Choroid plexus epithelial cell (primary cell): ENCODE measurements at regions not wholly inside any gene's neighbourhood (a gene's known extent, or its start where the extent isn't known, plus 50 kb on each side); places are given as distances from the start of the nearest gene placed in this dataset.
A peak's percentile ranks its signal among the peaks of the same experiment; 100 is the strongest.

Source experiments
- DNase-seq: peaks from one replicate; pipeline ENCODE4 v3.0.0-alpha.2; 2010; ENCODE audit warnings: low read depth
- H3K4me3 ChIP-seq: 2 replicates; pipeline ENCODE4 v1.5.1; 2011; ENCODE audit warnings: low read depth, mild to moderate bottlenecking, control low read depth, low read length, moderate library complexity
- TF ChIP-seq, protein P1 (sequence below): conservative IDR thresholded peaks from 2 replicates; pipeline ENCODE4 v1.5.1; 2011; ENCODE audit warnings: low read depth, mild to moderate bottlenecking, control low read depth, inconsistent platforms, low read length, moderate library complexity

GRCh38 chr16:72425571-72426341 is 253.8 kb upstream of the PMFBP1 start:
- no peak overlapping the region for H3K4me3 ChIP-seq
- DNase-seq: no peak
- TF ChIP-seq, protein P1, sequence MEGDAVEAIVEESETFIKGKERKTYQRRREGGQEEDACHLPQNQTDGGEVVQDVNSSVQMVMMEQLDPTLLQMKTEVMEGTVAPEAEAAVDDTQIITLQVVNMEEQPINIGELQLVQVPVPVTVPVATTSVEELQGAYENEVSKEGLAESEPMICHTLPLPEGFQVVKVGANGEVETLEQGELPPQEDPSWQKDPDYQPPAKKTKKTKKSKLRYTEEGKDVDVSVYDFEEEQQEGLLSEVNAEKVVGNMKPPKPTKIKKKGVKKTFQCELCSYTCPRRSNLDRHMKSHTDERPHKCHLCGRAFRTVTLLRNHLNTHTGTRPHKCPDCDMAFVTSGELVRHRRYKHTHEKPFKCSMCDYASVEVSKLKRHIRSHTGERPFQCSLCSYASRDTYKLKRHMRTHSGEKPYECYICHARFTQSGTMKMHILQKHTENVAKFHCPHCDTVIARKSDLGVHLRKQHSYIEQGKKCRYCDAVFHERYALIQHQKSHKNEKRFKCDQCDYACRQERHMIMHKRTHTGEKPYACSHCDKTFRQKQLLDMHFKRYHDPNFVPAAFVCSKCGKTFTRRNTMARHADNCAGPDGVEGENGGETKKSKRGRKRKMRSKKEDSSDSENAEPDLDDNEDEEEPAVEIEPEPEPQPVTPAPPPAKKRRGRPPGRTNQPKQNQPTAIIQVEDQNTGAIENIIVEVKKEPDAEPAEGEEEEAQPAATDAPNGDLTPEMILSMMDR: no peak

DNA sequence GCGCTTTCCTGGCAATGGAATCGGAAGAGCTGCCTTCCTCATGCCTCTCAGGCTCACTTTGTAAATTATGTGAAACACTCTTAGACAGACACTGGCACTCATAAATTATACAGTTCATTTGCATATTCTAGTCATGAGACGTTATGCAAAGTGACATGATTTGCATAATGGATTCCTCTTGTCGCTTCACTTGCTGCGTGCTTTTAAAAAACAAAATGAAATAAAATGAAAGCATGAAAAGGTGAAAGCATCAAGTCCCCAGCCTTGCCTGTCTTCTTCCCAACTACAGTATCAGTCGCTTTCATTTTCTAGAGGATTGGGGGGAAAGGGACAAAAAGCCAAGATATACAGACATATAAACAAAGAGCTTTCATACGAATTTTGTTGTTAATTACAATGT is 252.8 kb upstream of the PMFBP1 start:
- H3K4me3 ChIP-seq: no peak overlapping the region
- TF ChIP-seq, protein P1: no peak
- no peak for DNase-seq

DNA sequence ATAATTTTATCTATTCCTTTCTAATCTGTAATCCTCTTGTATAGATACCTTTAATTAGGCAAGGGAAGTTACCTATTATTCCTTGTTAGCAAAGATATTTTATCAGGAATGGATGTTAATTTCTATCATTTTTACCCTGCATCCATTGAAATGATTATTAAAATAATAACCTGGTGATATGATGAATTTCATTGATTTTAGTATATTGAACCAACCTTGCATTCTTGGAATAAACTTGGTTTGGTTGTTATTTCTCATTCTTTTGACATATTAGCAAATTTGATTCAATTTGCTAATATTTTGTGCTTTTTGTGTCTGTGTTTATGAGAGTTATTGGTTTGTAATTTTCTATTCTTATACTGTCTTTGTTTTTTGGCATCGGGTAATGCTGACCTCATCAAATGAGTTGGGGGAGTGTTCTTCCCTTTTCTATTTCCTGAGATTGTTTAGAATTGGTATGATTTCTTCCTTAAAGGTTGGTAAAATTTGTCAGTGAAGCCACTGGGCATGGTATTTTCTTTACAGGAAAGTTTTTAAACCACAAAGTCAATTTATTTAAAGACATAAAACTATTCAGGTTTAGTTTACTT is 250.4 kb upstream of the PMFBP1 start:
- DNase-seq: no peak
- no peak overlapping the region for H3K4me3 ChIP-seq
- TF ChIP-seq, protein P1: no peak

DNA sequence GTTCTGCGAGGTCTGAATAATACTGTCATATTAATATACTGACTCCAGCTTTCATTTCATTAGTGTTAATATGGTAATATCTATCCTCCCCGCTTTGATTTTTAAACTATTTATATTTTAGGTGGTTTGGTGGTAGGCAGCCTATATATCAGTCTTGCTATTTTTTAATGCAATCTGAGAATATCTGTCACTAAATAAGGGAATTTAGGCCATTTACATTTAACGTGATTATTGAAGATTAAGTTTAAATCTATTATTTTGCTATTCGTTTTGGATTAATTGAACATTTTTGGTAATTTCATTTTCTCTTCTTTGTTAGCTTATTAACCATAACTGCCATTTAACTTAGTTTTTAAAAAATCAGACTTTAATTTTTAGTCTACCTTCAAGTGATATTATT is 247.7 kb upstream of the PMFBP1 start:
- no peak overlapping the region for H3K4me3 ChIP-seq
- TF ChIP-seq, protein P1: no peak
- no peak for DNase-seq

DNA sequence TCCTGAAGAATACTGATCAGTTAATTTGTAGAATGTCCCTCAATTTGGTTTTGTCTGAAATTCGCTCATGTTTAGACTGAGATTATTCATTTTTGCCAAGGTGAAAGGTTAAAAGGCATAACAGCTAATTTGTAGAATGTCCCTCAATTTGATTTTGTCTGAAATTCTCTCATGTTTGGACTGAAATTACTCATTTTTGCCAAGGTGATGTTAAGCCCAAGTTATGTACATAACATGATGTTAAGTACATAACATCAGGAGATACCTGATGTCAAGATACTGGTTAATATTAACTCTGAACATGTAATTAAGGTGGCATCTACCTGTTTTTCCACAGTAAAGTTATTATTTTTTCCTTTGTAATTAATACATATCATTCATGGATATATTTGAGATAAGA is 243.4 kb upstream of the PMFBP1 start:
- H3K4me3 ChIP-seq: no peak overlapping the region
- no peak for DNase-seq
- TF ChIP-seq, protein P1: no peak

GRCh38 chr16:72410492-72410891 is 238.5 kb upstream of the PMFBP1 start:
- TF ChIP-seq, protein P1: no peak
- H3K4me3 ChIP-seq: no peak overlapping the region
- DNase-seq: no peak

DNA sequence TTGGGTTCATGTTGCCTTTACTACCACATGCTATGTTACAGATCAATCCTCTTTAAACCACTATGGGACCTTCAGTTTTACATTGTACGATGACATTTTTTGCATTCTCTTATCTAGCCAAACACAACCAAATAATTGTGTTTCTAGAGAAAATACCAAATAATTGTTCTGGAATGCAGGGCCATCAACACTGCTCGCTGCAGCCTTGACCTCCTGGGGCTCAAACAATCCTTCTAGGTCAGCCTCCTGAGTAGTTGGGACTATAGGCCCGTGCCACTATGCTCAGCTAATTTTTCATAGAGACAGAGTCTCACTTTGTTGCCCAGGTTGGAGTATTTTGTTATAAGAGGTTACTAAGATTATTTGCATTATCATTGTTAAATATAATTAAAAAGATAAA is 237.5 kb upstream of the PMFBP1 start:
- H3K4me3 ChIP-seq: no peak overlapping the region
- TF ChIP-seq, protein P1: no peak
- peak; percentile 5 for DNase-seq
